ENCODE measurements at regions not wholly inside any gene's neighbourhood (a gene's known extent, or its start where the extent isn't known, plus 50 kb on each side); places are given as distances from the start of the nearest gene placed in this dataset.

DNA sequence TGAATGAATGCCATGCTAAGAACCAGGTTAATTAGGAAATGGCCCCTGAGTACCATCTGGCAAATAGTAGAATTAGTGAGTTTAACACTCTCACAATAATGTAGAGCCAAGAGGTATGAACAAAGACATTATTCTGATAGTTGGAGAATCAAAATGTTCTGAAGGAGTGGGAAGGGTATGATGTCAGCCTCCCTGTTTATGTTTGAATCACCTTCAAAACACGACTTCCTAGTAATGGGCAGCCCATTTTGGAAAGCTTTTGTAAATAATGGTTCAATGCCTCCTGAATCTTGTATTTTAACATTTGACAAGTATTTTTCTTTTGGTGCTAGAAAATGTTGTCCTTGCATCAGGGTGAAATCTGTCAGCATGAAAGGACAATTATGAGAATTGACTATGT, 108.3 kb downstream of the DSEL start:
- Histone ChIP-seq H3K27me3 (ENCODE audit: control insufficient read depth in 2 of 2, insufficient read depth in 2 of 2, low read length in 2 of 2) (no peaks in the 10 kb centered on the region), H3K4me1 (ENCODE audit: control insufficient read depth in 1 of 2, insufficient read depth in 2 of 2, low read length in 2 of 2) (no peaks in the 10 kb centered on the region), H3K27ac (ENCODE audit: low read depth in 1 of 2, low read length in 2 of 2) (no peak overlapping the region), H3K4me2 (replicated peaks; ENCODE audit: extremely low read depth, low read length, poor library complexity, severe bottlenecking) (no peak overlapping the region), H3K36me3 (replicated peaks in 1 of 2; ENCODE audit: control insufficient read depth in 1 of 2, insufficient read depth in 2 of 2, low read length in 2 of 2) (no peaks in the 10 kb centered on the region), H3K9ac (ENCODE audit: insufficient read depth, low read length, poor library complexity, severe bottlenecking) (no peak overlapping the region), H4K20me1 (ENCODE audit: insufficient read depth, low read length) (no peaks in the 10 kb centered on the region), H3K79me2 (ENCODE audit: insufficient read depth, low read length) (no peaks in the 10 kb centered on the region), H2AFZ (ENCODE audit: insufficient read depth, low read depth, low read length, poor library complexity, severe bottlenecking) (no peak overlapping the region), H3K4me3 (replicated peaks in 1 of 3; ENCODE audit: low read depth in 2 of 3, low read length in 3 of 3) (no peak overlapping the region), H3K9me3 (replicated peaks in 1 of 2; ENCODE audit: control insufficient read depth in 1 of 2, insufficient read depth in 1 of 2, low read length in 2 of 2) (no peaks in the 10 kb centered on the region)
- Mint-ChIP-seq H3K36me3 (no peaks in the 10 kb centered on the region), H3K27ac (no peak overlapping the region), H3K9me3 (no peaks in the 10 kb centered on the region), H3K4me3 (no peak overlapping the region), H3K4me1 (no peaks in the 10 kb centered on the region), H3K27me3 (ENCODE audit: low read depth in 3 of 3) (no peaks in the 10 kb centered on the region)
- intact Hi-C loops (cut with micrococcal nuclease), result no loop called here
- no CpG with 5 or more reads among the region's 1 CpG for WGBS (ENCODE audit: insufficient coverage)
- no peak for TF ChIP-seq CTCF (IDR thresholded peaks at IDR 0.05)
- DNase-seq, result no peak

DNA sequence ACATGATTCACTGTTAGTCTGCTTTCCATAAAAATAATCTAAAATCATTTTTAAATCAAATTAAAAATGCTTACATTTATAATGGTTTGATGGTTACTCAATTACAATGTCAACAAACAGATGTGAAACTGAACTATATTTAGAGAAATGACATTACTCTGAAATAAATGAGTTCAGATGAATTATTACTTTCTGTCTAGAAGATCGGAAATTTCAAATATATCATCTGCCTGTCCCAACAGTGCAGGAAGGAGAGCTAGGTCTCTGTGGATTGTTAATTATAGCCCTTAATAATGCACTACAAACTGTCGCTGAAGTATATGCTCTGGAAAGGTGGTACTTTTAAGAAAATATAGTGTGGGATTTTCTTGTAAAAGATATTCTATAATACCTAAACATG, 109.8 kb downstream of the DSEL start:
- Mint-ChIP-seq H3K9me3 (no peaks in the 10 kb centered on the region), H3K36me3 (no peaks in the 10 kb centered on the region), H3K27me3 (ENCODE audit: low read depth in 3 of 3) (peaks cover 0 to under 1% (median 0%) of the 10 kb centered on the region in 3 donors), H3K4me1 (no peaks in the 10 kb centered on the region), H3K4me3 (no peak overlapping the region), H3K27ac (no peak overlapping the region)
- no peak for TF ChIP-seq CTCF (IDR thresholded peaks at IDR 0.05)
- no peak for DNase-seq
- Histone ChIP-seq H3K79me2 (ENCODE audit: insufficient read depth, low read length) (no peaks in the 10 kb centered on the region), H3K36me3 (replicated peaks in 1 of 2; ENCODE audit: control insufficient read depth in 1 of 2, insufficient read depth in 2 of 2, low read length in 2 of 2) (no peaks in the 10 kb centered on the region), H2AFZ (ENCODE audit: insufficient read depth, low read depth, low read length, poor library complexity, severe bottlenecking) (no peak overlapping the region), H3K9me3 (replicated peaks in 1 of 2; ENCODE audit: control insufficient read depth in 1 of 2, insufficient read depth in 1 of 2, low read length in 2 of 2) (no peaks in the 10 kb centered on the region), H3K4me1 (ENCODE audit: control insufficient read depth in 1 of 2, insufficient read depth in 2 of 2, low read length in 2 of 2) (no peaks in the 10 kb centered on the region), H3K4me2 (replicated peaks; ENCODE audit: extremely low read depth, low read length, poor library complexity, severe bottlenecking) (no peak overlapping the region), H3K27ac (ENCODE audit: low read depth in 1 of 2, low read length in 2 of 2) (no peak overlapping the region), H3K4me3 (replicated peaks in 1 of 3; ENCODE audit: low read depth in 2 of 3, low read length in 3 of 3) (no peak overlapping the region), H3K9ac (ENCODE audit: insufficient read depth, low read length, poor library complexity, severe bottlenecking) (no peak overlapping the region), H4K20me1 (ENCODE audit: insufficient read depth, low read length) (no peaks in the 10 kb centered on the region), H3K27me3 (ENCODE audit: control insufficient read depth in 2 of 2, insufficient read depth in 2 of 2, low read length in 2 of 2) (no peaks in the 10 kb centered on the region)
- intact Hi-C loops (cut with micrococcal nuclease), result no loop called here
- no CpG with 5 or more reads among the region's 2 CpGs for WGBS (ENCODE audit: insufficient coverage)
